HG03135 (cell line): ENCODE measurements at regions not wholly inside any gene's neighbourhood (a gene's known extent, or its start where the extent isn't known, plus 50 kb on each side); places are given as distances from the start of the nearest gene placed in this dataset.
"Not testable (repeated sequence)": the region's sequence is repeated elsewhere in the genome, so short reads cannot be mapped to it uniquely, and the experiment has no call there.

ENCODE experiments used
- ATAC-seq: cut with Tn5 transposase; IDR thresholded peaks from one replicate; pipeline ENCODE4 v1.9.1; 2021; ENCODE audit warnings: mild to moderate bottlenecking, moderate library complexity; ENCODE audit not compliant: unreplicated experiment

DNA sequence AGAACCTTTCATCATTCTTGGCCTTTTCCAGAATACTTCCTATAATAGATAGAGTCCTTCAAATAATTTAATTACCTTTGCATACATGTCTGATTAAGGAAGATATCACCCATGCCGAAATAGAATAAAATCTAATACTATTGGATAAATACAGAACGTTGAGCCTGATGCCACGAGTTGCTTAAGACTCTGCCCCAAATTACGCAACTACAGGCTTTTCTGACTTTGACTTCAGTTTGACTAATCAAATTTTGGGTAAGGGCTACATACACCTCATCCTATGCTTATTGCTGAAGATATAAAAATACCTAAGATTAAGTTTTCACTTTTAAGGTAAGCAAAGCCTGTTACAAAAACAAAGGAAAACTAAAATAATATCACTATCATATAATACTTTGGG, 1065.1 kb upstream of the NRXN1 start:
- no peak for ATAC-seq

DNA sequence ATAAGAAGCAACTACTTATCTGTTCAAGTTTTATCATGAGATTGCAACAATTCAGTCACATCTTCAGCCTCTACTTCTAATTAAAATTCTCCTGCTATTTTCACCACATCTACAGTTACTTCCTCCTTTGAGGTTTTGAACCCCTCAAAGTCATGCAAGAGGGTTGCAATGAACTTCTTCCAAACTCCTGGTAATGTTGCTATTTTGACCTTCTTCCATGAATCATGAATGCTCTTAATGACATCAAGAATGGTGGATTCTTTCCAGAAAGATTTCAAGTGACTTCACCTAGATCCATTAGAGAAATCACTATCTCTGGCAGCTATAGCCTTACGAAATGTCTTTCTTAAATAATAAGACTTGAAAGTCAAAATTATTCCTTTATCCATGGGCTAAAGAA, 1052.8 kb upstream of the NRXN1 start:
- no peak for ATAC-seq

DNA sequence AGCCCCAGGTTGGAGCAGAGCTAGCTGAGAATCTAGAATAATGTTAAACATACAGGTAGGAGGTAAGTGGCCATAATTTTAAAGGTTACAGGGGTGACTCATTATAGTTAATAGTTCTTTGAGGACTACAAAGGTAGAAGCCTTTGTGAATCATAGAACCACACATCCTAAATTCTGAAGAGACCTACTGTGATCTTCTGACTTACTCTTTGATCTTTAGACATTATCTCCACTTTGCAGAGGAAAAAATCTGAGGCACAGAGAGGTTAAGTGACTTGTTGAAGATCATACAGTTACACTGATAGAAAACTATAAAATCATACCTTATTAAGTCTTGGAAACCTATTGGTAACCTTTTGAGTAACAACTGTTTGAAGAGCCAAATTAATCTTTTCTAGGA, 1051.3 kb upstream of the NRXN1 start:
- ATAC-seq = no peak

DNA sequence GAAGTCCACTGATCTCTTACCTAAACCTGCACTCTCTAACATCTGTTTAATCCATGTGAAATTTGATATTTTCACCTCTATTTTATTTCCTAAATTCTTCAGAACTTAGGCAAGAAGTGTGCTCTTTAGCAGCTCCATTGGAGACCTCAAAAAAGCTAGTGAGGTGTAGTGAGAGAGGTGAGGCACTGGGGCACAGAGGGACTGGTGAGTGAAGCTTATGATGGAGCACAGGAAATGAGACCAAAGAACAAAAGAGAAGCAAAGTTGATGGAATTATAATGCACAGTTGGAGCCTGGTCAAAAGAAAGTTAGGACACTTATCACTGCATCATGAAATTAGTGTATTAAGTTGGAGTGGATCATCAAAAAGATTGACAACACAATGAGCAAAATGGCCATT, 1050.7 kb upstream of the NRXN1 start:
- ATAC-seq = no peak

DNA sequence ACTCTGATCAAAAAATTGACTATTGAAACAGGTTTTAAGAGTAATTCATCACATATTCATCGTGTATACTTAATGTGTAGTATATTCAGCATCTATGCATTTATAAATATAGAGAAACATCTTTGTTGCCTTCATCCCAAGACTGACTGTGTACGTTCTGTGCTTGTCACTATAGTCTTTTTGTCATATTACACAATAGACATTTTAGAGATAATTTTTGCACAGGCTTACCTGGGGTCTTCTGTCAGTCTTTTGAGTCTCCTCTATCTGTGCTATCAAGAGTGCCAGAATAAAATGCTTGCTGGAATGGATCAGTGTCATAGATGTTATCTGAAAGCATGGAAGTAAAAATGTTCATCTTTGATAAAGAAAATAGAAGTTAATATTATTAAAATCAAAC, 1047.7 kb upstream of the NRXN1 start:
- no peak for ATAC-seq

DNA sequence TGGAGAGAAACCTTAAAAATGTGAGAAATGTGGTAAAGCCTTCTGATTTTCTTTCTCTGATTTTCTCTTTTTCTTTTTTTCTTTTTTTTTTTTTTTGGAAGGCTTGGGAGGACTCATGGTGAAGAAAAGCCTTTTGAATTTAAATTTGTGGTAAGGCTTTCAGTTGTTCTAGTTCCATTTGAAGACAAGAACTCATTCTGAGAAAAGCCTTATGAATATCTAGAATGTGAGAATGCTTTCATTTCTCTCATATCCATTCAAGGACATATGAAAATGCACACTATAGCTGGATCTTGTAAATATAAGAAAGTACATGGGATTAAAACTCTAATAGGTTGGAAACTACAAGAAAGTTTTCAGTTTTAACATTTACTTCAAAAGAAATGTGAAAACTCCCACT, 1045.2 kb upstream of the NRXN1 start:
- no peak for ATAC-seq

DNA sequence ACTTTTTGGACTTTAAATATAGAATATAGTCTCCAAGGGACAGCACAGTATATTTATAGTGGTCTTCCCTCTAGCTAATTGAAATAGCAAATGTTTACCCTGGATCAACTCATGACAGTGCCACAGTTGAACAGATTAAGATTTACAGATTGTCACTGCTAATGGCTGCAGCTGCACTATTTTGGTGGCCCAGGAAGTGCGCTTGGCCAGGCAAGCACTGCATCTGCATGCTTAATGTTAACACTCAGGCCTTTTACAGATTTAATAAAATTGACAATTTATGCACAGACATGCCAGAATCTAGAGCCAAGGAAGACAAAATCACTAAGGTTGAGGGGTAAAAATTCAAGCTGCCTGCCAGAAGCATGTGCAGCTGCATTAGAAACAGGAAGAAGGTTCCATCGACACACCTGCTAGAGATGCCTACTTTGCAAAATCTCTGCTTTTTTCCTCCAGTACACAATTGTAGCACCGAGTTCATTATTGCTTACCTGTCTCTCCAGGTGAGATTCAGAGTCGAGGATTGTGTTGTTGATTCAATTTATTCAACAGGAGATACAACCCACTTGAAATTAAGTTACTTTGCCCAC, 1042.3 kb upstream of the NRXN1 start:
- ATAC-seq = no peak

DNA sequence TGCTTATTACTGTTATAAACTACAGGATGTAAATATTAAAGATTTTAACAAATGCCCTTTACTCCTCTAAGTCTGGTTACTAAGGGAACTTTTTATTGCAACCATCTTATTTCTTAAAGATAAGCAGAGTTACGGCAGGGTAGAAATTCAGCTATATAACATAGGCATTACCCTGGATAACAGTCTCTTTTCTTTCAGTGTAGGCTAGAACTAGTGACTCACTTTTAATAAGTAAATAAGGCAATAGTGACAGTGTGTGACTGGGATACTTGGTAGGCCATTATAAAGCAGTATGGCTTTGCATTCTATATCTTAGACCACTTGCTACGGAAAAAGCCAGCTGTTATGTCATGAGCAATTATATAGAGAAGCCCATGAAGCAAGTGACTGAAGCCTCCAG, 1041.0 kb upstream of the NRXN1 start:
- no peak for ATAC-seq

DNA sequence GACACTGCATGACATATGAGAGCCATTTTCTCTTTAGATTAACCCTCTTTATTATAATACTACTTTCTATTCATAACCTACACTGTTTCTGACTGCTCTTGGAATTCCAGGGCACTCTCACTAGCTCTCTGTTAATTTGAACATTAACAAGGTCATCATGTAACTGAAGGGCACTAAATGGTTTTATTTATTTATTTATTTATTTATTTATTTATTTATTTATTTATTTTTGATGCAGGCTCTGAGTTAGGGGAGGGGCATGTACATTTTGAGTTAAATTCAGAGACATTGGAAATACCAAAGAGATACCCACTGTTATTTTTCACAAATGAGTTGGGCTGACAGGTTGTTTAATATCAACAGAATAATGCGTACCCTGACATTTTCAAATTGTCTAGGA, 1038.7 kb upstream of the NRXN1 start:
- no peak for ATAC-seq

DNA sequence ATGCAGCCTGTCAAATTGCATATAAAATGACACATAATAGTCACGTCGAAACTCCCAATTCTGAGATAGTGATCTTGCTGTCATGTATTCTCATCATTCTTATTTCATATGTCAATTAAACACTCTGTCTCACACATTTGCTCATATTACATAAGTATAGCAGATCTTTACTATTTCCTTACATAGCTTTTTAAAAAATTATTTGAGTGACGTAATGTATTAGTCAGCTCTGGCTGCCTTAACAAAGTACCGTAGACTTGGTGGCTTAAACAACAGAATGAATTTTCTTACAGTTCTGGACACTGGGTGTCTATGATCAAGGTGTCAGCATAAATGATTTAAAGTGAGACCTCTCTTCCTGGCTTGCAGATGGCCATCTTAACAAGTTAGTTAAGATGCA, 1032.3 kb upstream of the NRXN1 start:
- ATAC-seq = no peak

DNA sequence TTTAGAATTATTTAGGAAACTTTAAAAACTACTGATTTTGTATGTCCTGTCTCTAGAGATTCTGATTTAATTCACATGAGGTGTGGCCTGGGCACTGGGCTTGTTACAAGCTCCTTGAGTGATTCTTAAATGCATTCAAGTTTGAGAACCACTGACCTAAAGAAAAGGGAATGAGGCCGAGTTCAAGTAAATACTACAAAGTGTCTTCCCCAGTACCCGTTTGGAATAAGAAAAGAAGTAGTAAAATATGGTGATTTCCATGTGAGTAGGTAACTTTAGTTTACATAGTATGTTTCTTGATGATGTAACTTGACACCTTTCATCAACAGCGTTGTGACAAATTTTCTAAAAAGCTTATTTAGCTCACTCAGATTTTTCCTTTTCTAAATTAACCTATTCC, 1022.9 kb upstream of the NRXN1 start:
- no peak for ATAC-seq

DNA sequence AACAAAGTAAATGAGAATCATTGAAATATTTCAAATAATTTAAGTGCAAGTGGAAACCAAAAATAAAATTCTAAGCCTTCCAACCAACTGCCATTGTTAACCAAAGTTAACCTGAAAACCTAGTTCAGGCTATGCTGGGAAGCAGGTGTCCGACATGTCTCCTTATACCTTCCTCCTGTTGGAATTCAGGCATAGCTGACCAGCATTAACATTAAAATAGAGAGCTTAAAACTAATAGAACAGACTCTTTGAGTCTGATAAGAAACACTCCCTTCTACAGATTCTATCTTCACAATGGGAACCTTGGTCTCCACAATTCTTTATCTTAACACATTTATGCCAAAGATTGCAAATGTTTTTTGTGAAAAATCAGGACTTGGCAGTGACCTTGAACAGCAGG, 1004.9 kb upstream of the NRXN1 start:
- no peak for ATAC-seq

DNA sequence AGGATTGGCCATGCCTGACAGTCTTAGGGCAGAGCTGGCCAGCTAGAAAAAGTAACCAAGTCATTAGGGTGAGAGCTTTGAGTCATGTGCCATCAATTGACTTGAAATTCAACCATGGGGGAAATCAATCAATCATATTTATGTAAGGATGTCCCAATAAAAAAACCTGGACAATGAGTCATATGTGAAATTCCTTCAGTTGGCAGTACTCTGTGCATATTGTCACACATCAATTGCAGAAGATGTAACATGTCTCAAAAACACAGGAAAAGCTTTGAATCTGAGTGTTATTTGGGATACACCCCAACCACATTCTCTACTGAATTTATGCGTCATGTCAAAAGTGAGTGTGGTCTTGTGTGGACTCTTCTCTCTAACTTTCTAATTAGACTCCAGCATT, 1004.1 kb upstream of the NRXN1 start:
- ATAC-seq = no peak

DNA sequence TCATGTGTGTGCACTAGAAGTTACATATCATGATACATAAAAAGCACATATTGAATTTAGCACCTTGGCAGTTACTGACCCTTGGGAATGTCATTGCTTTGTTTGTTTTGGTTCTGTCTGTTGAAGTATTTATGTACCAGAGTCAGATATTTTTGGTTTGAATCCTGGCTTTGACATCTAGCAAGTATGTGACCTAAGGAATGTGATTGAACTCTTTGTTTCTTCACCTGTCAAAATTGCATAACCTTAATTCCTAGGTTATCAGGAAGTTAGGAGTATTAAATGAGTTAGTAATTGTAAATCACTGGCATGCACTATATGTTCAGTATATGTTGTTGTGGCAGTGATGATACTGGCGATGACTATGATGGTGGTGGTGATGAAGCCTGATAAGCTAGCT, 1003.5 kb upstream of the NRXN1 start:
- ATAC-seq = no peak

DNA sequence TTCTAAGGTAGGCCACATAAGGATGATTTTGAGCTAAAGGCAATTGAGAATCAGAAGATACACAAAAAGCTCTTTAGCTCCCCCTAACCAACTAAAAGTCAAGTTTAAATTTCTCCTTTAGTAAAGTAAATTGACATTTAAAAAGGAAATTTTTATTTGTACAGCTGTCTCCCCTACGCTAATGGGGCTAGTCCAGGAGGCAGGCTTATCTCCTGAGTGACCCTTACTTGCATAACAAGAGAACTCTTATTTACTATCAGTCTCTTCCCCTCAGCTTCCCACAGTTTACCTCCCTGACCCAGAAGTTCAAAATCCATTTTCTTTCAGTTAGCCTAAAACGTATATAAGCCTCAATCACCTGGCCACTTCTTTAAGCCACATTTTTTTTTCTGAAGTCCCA, 1002.8 kb upstream of the NRXN1 start:
- no peak for ATAC-seq

DNA sequence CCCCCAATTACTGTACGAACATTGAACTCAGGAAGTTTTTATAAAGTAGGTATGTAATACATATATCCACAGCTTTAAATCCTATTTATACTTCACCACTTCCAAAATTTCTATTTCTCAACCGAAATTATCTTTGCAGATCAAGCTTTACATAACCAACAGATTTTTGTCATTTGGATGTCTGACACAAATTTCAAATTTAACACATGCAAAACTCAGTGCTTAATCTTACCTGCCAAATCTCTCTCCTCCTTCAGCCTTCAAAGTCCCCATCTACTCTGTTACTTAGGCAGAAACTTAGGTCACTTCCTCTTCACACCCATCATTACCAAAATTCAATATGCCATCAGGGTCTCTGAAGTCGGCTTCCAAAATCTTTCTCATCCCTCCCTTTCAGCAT, 990.1 kb upstream of the NRXN1 start:
- ATAC-seq = no peak

DNA sequence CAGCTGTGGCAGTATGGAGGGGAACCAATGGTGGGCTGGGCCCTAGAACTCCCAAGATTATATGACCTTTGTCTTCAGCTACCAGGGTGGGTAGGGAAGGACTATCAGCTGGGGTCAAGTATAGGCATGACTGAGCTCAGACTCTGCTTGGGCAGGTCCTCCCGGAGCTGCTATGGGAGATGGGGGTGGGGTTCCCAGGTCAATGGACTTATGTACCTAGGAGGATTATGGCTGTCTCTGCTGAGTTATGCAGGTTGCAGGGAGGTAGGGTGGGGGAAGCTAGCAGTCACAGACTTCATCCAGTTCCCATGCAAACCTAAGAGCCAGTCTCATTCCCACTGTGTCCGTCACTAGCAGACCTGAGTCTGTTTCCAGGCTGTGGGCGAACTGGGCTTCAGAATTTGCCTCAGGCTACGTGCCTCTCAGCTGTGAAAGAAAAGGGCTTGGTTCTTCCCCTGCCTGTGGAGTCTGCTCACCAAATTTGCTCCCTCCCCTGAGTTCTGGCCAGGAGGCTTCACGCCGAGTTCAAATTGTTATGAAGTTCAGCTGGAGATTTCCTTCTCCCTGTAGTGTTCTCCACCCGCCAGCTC, 985.8 kb upstream of the NRXN1 start:
- ATAC-seq = no peak

DNA sequence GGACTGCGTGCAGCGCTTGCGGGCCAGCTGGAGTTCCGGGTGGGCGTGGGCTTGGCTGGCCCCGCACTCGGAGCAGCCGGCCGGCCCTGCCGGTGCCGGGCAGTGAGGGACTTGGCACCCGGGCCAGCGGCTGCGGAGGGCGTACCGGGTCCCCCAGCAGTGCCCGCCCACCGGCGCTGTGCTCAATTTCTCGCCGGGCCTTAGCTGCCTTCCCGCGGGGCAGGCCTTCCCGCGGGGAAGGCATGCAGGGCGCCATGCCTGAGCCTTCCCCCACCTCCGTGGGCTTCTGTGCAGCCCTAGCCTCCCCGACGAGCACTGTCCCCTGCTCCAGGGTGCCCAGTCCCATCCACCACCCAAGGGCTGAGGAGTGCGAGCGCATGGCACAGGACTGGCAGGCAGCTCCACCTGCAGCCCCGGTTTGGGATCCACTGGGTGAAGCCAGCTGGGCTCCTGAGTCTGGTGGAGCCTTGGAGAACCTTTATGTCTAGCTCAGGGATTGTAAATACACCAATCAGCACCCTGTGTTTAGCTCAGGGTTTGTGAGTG, 975.0 kb upstream of the NRXN1 start:
- ATAC-seq = not testable (repeated sequence)

DNA sequence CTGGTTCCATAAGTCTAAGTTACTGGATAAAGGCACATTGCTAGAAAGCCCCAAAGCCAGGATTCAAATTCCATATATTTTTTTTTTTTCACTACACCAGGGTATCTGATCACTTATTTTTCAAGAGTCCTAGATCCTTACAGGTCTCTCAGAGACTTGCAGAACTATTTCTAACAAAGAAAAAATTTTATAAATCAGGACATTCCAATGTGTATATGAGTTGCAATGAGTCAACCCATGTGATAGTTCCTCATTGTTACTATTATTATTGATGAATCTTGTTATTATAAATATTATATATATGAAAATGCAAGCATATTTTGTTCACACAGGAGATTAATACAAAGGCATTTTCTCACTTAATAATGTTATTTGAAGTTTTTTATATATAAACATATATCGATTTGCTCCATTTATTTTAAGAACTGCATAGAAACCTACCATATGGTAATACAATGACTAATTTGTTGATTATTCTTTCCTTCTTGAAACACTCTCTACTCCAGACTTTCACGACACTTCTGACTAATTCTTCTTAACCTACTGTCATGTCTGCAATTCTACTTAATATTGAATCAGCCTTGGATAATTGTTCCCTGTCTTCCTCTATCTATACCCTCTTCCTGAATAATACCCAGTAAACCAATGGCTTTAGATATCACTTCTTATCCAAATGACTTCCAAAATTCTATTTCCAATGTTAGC, 968.4 kb upstream of the NRXN1 start:
- no peak for ATAC-seq

DNA sequence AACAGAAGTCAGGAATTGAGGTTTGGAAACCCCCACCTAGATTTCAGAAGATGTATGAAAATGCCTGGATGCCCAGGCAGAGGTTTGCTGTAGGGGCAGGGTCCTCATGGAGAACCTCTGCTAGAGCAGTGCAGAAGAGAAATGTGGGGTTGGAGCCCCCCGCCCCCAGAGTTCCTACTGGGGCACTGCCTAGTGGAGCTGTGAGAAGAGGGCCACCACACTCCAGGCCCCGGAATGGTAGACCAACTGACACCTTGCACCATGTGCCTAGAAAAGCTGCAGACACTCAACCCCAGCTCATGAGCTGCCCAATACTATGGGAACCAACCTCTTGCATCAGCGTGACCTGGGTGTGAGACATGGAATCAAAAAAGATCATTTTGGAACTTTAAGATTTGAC, 967.0 kb upstream of the NRXN1 start:
- no peak for ATAC-seq

DNA sequence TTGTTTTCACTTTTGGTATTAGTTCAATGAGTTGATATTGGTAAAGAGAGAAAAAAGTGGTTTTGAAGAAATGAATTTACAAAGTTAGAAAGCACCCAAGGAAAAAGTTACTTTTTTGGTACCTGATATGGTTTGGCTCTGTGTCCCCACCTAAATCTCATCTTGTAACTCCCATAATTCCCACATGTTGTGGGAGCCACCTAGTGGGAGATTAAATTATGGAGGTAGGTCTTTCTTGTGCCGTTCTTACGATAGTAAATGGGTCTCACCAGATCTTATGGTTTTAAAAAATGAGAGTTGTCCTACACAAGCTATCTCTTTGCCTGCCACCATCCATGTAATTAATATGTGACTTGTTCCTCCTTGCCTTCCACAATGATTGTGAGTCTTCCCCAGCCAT, 965.6 kb upstream of the NRXN1 start:
- no peak for ATAC-seq

DNA sequence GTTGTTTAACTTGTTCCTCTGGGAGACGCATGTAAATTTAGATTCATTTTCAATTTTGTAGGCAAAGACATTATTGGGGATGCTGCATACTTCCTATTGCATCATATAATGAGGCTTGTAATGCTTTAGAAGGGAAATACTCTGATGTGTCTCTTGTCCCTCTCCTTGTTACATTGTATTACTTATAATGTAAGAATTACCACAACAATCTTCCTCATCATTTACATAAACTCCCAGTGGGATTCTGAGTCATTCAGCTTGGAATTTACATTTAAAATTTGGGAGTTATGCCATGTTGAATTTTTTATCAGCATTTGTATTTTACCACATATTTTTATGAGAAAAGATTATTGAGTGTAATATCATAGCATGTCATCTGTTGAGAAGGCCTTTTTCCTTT, 963.4 kb upstream of the NRXN1 start:
- no peak for ATAC-seq
